ENCODE measurements at regions not wholly inside any gene's neighbourhood (a gene's known extent, or its start where the extent isn't known, plus 50 kb on each side); places are given as distances from the start of the nearest gene placed in this dataset.

- BruUV-seq (replicated peaks), result no TSS peak
- CTCF ChIA-PET, result no interaction called here
- H3K36me3 ChIP-seq (ENCODE audit: control insufficient read depth, insufficient read depth, low read length), result no peaks in the 10 kb centered on the region
- intact Hi-C loops (cut with micrococcal nuclease; ENCODE audit: unreplicated experiment), result loop anchor here (1.0 kb wide), 1 partner anchor 151 kb away; no protein-coding TSS in a partner anchor
- H3K27ac Mint-ChIP-seq (ENCODE audit: unreplicated experiment), result peak overlapping the region; percentile 53
- no peaks in the 10 kb centered on the region for H3K9me3 ChIP-seq
- peaks cover 24% of the 10 kb centered on the region for H3K4me1 Mint-ChIP-seq (ENCODE audit: low read depth, unreplicated experiment)
- H3K36me3 Mint-ChIP-seq (ENCODE audit: insufficient read depth, unreplicated experiment), result no peaks in the 10 kb centered on the region
- peaks cover 54% of the 10 kb centered on the region for H3K4me1 ChIP-seq
- no peaks in the 10 kb centered on the region for H3K27me3 Mint-ChIP-seq (ENCODE audit: insufficient read depth, unreplicated experiment)
- POLR2A ChIA-PET, result no interaction called here
- no peak overlapping the region for H3K4me3 ChIP-seq (ENCODE audit: low read depth, low read length)
- H3K27me3 ChIP-seq (replicated peaks; ENCODE audit: control insufficient read depth, insufficient read depth, low read length), result no peaks in the 10 kb centered on the region
- no peaks in the 10 kb centered on the region for H3K9me3 Mint-ChIP-seq (ENCODE audit: unreplicated experiment)
- peak overlapping the region; percentile 18 for H3K4me3 Mint-ChIP-seq (ENCODE audit: unreplicated experiment)
- peak; percentile 76 to 88 for DNase-seq
- peak in 1 of 2 experiments; percentile 20 for TF ChIP-seq CTCF (IDR thresholded peaks at IDR 0.05; ENCODE audit: insufficient read depth in 1 of 2, low read depth in 1 of 2, low read length in 1 of 2, severe bottlenecking in 1 of 2, unreplicated experiment in 1 of 2)
Measured at GRCh38 chr6:47094241-47094925, 52.3 kb upstream of the ADGRF1 start.

GRCh38 chr6:47093169-47093568 lies 51.0 kb upstream of the ADGRF1 start:
- CTCF ChIA-PET, result interaction anchor here (0.6 to 0.9 kb wide), 3 partner anchors 9 to 228 kb away, joined by 4 to 6 read pairs (median 4); no protein-coding TSS in a partner anchor
- no peaks in the 10 kb centered on the region for H3K9me3 Mint-ChIP-seq (ENCODE audit: unreplicated experiment)
- DNase-seq, result peak; percentile 43 to 69
- H3K27me3 ChIP-seq (replicated peaks; ENCODE audit: control insufficient read depth, insufficient read depth, low read length), result no peaks in the 10 kb centered on the region
- H3K4me1 ChIP-seq, result peaks cover 46% of the 10 kb centered on the region
- peak overlapping the region; percentile 53 for H3K27ac Mint-ChIP-seq (ENCODE audit: unreplicated experiment)
- H3K36me3 Mint-ChIP-seq (ENCODE audit: insufficient read depth, unreplicated experiment), result no peaks in the 10 kb centered on the region
- TF ChIP-seq CTCF (IDR thresholded peaks at IDR 0.05; ENCODE audit: insufficient read depth in 1 of 2, low read depth in 1 of 2, low read length in 1 of 2, severe bottlenecking in 1 of 2, unreplicated experiment in 1 of 2), result no peak
- no peaks in the 10 kb centered on the region for H3K36me3 ChIP-seq (ENCODE audit: control insufficient read depth, insufficient read depth, low read length)
- peaks cover 16% of the 10 kb centered on the region for H3K4me1 Mint-ChIP-seq (ENCODE audit: low read depth, unreplicated experiment)
- H3K4me3 ChIP-seq (ENCODE audit: low read depth, low read length), result no peak overlapping the region
- H3K4me3 Mint-ChIP-seq (ENCODE audit: unreplicated experiment), result no peak overlapping the region
- BruUV-seq (replicated peaks), result no TSS peak
- intact Hi-C loops (cut with micrococcal nuclease; ENCODE audit: unreplicated experiment), result no loop called here
- no peaks in the 10 kb centered on the region for H3K9me3 ChIP-seq
- POLR2A ChIA-PET, result no interaction called here
- H3K27me3 Mint-ChIP-seq (ENCODE audit: insufficient read depth, unreplicated experiment), result no peaks in the 10 kb centered on the region

- TF ChIP-seq CTCF (IDR thresholded peaks at IDR 0.05; ENCODE audit: insufficient read depth in 1 of 2, low read depth in 1 of 2, low read length in 1 of 2, severe bottlenecking in 1 of 2, unreplicated experiment in 1 of 2), result no peak
- Mint-ChIP-seq H3K27me3 (ENCODE audit: insufficient read depth, unreplicated experiment) (no peaks in the 10 kb centered on the region), H3K4me1 (ENCODE audit: low read depth, unreplicated experiment) (peaks cover 14% of the 10 kb centered on the region), H3K9me3 (ENCODE audit: unreplicated experiment) (no peaks in the 10 kb centered on the region), H3K4me3 (ENCODE audit: unreplicated experiment) (no peak overlapping the region), H3K27ac (ENCODE audit: unreplicated experiment) (no peak overlapping the region), H3K36me3 (ENCODE audit: insufficient read depth, unreplicated experiment) (no peaks in the 10 kb centered on the region)
- CTCF ChIA-PET, result no interaction called here
- no peaks in the 10 kb centered on the region for H3K9me3 ChIP-seq
- no peaks in the 10 kb centered on the region for H3K27me3 ChIP-seq (replicated peaks; ENCODE audit: control insufficient read depth, insufficient read depth, low read length)
- intact Hi-C loops (cut with micrococcal nuclease; ENCODE audit: unreplicated experiment), result no loop called here
- no peaks in the 10 kb centered on the region for H3K36me3 ChIP-seq (ENCODE audit: control insufficient read depth, insufficient read depth, low read length)
- H3K4me3 ChIP-seq (ENCODE audit: low read depth, low read length), result no peak overlapping the region
- H3K4me1 ChIP-seq, result peaks cover 39% of the 10 kb centered on the region
- no TSS peak for BruUV-seq (replicated peaks)
- DNase-seq, result no peak
- POLR2A ChIA-PET, result no interaction called here
Measured at GRCh38 chr6:47091886-47092668, 49.9 kb upstream of the ADGRF1 start.

Measured in Caco-2 (cell line).